GM23338 (cell line): ENCODE measurements at regions not wholly inside any gene's neighbourhood (a gene's known extent, or its start where the extent isn't known, plus 50 kb on each side); places are given as distances from the start of the nearest gene placed in this dataset.

ENCODE experiments used
- ATAC-seq: fragments of 200-7000 bp; cut with Tn5 transposase; 3 replicates; pipeline ENCODE4 v1.9.1; 2020
- DNase-seq: peaks from one replicate; pipeline ENCODE4 v3.0.0-alpha.2; 2015; ENCODE audit warnings: low spot score
- H2AFZ ChIP-seq: fragments of 200-600 bp; sonication (generic); 2 replicates; pipeline ENCODE4 v1.8.0; 2016; ENCODE audit warnings: antibody characterized with exemption, mild to moderate bottlenecking, moderate library complexity
- H3F3A ChIP-seq: fragments of 200-600 bp; sonication (generic); replicated peaks from 2 replicates; pipeline ENCODE4 v1.8.0; 2017; ENCODE audit warnings: antibody characterized with exemption, mixed run types, low read depth
- H3K27ac ChIP-seq: fragments of 200-600 bp; sonication (generic); 2 replicates; pipeline ENCODE4 v1.6.1; 2016; ENCODE audit warnings: low read depth
- H3K27me3 ChIP-seq: fragments of 200-600 bp; sonication (generic); 2 replicates; pipeline ENCODE4 v1.8.0; 2016; ENCODE audit warnings: mild to moderate bottlenecking, mixed run types, moderate library complexity; ENCODE audit not compliant: insufficient read depth
- H3K36me3 ChIP-seq: fragments of 200-600 bp; sonication (generic); 2 replicates; pipeline ENCODE4 v1.8.0; 2016; ENCODE audit warnings: mild to moderate bottlenecking; ENCODE audit not compliant: insufficient read depth
- H3K4me1 ChIP-seq: fragments of 200-600 bp; sonication (generic); 2 replicates; pipeline ENCODE4 v1.8.0; 2016; ENCODE audit warnings: mild to moderate bottlenecking, moderate library complexity; ENCODE audit not compliant: insufficient read depth
- H3K4me2 ChIP-seq: fragments of 200-600 bp; sonication (generic); 2 replicates; pipeline ENCODE4 v1.7.1; 2017; ENCODE audit warnings: mixed run types
- H3K4me3 ChIP-seq: fragments of 200-600 bp; sonication (generic); 2 replicates; pipeline ENCODE4 v1.6.1; 2016; ENCODE audit warnings: mixed run types
- H3K79me2 ChIP-seq: fragments of 200-600 bp; sonication (generic); replicated peaks from 2 replicates; pipeline ENCODE4 v1.8.0; 2017; ENCODE audit warnings: mild to moderate bottlenecking; ENCODE audit not compliant: insufficient read depth
- H3K9me2 ChIP-seq: fragments of 200-600 bp; sonication (generic); 2 replicates; pipeline ENCODE4 v1.8.0; 2017; ENCODE audit not compliant: insufficient read depth
- H4K20me1 ChIP-seq: fragments of 200-600 bp; sonication (generic); replicated peaks from 2 replicates; pipeline ENCODE4 v1.8.0; 2017; ENCODE audit warnings: mild to moderate bottlenecking; ENCODE audit not compliant: insufficient read depth
- H3K27ac Mint-ChIP-seq: 2 replicates; pipeline ENCODE4 v1.8.0; 2020; ENCODE audit warnings: inconsistent platforms, mild to moderate bottlenecking, moderate library complexity, mixed read lengths
- H3K27me3 Mint-ChIP-seq: 3 replicates; pipeline ENCODE4 v1.8.0; 2022; ENCODE audit warnings: low read depth, mild to moderate bottlenecking, moderate library complexity, mixed read lengths, inconsistent platforms; ENCODE audit not compliant: insufficient read depth, poor library complexity
- H3K36me3 Mint-ChIP-seq: 3 replicates; pipeline ENCODE4 v1.8.0; 2021; ENCODE audit warnings: low read depth, mild to moderate bottlenecking, inconsistent platforms, moderate library complexity, mixed read lengths
- H3K4me1 Mint-ChIP-seq: 3 replicates; pipeline ENCODE4 v1.8.0; 2020; ENCODE audit warnings: mild to moderate bottlenecking, inconsistent platforms, mixed read lengths
- H3K4me3 Mint-ChIP-seq: 3 replicates; pipeline ENCODE4 v1.8.0; 2021; ENCODE audit warnings: moderate library complexity, mild to moderate bottlenecking, inconsistent platforms, mixed read lengths
- H3K9me3 Mint-ChIP-seq: 3 replicates; pipeline ENCODE4 v1.8.0; 2020; ENCODE audit warnings: moderate library complexity, mild to moderate bottlenecking, inconsistent platforms, mixed read lengths
- CREB1 ChIP-seq: fragments of 250-450 bp; sonication (Bioruptor Pico); IDR thresholded peaks from 2 replicates; pipeline ENCODE4 v1.5.0; 2020; ENCODE audit warnings: low read depth, mild to moderate bottlenecking, moderate library complexity
- EZH2 ChIP-seq: fragments of 200-600 bp; sonication (generic); IDR thresholded peaks from one replicate; pipeline ENCODE4 v1.8.0; 2017; ENCODE audit warnings: antibody characterized with exemption, mild to moderate bottlenecking, low read depth; ENCODE audit not compliant: unreplicated experiment
- JUNB ChIP-seq: IDR thresholded peaks from one replicate; pipeline ENCODE4 v1.6.1; 2016; ENCODE audit warnings: antibody characterized with exemption; ENCODE audit not compliant: unreplicated experiment
- NANOG ChIP-seq: IDR thresholded peaks from 2 replicates; pipeline ENCODE4 v1.6.1; 2016; ENCODE audit warnings: antibody characterized with exemption, borderline replicate concordance
- POLR2AphosphoS5 ChIP-seq: IDR thresholded peaks from 2 replicates; pipeline ENCODE4 v1.6.1; 2016; ENCODE audit warnings: antibody characterized with exemption, low read depth
- STAT1 ChIP-seq: IDR thresholded peaks from one replicate; pipeline ENCODE4 v1.6.1; 2016; ENCODE audit warnings: antibody characterized with exemption; ENCODE audit not compliant: unreplicated experiment
- ZNF114 ChIP-seq: fragments of 250-450 bp; sonication (Bioruptor Pico); IDR thresholded peaks from 2 replicates; pipeline ENCODE4 v1.5.0; 2020; ENCODE audit warnings: mild to moderate bottlenecking, moderate library complexity
- TF ChIP-seq, protein P1 (sequence below): IDR thresholded peaks from one replicate; pipeline ENCODE4 v1.6.1; 2018; ENCODE audit warnings: antibody characterized with exemption; ENCODE audit not compliant: unreplicated experiment
- TF ChIP-seq, protein P2 (sequence below), 2 experiments: fragments of 200-600 bp in 1 of 2; sonication (generic) in 1 of 2; conservative IDR thresholded peaks; 2 replicates each; pipeline versions ENCODE4 v1.5.1 to v1.6.1; 2016 to 2017; ENCODE audit warnings: antibody characterized with exemption in 2 of 2, low read depth in 2 of 2, mild to moderate bottlenecking in 2 of 2, moderate library complexity in 1 of 2
- TF ChIP-seq, protein P3 (sequence below): IDR thresholded peaks from 2 replicates; pipeline ENCODE4 v1.6.1; 2016; ENCODE audit warnings: antibody characterized with exemption

DNA sequence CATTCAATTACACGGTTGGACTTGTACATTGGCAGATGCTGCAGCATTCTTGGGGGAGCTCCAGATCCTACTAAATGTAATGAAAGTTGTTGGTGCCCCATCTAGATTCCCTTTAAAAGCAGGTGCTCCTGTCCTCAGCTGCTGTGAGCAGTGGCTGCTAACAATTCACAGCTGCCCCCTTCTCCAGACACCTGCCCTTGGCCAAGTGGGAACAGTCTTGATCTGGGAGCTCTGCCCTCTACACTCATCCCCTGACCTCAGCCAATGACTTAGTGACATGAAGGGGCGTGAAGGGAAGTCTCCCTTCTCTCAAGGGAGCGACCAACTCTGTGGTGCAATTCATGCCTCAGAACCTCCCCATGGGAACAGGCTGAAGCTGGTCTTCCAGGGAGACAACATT is 125.7 kb downstream of the EIF4E start (continued):
- TF ChIP-seq EZH2 (no peak), JUNB (no peak), ZNF114 (CRISPR knock-in tag) (no peak), CREB1 (CRISPR knock-in tag) (no peak), NANOG (no peak), POLR2AphosphoS5 (no peak)
- TF ChIP-seq, protein P1, sequence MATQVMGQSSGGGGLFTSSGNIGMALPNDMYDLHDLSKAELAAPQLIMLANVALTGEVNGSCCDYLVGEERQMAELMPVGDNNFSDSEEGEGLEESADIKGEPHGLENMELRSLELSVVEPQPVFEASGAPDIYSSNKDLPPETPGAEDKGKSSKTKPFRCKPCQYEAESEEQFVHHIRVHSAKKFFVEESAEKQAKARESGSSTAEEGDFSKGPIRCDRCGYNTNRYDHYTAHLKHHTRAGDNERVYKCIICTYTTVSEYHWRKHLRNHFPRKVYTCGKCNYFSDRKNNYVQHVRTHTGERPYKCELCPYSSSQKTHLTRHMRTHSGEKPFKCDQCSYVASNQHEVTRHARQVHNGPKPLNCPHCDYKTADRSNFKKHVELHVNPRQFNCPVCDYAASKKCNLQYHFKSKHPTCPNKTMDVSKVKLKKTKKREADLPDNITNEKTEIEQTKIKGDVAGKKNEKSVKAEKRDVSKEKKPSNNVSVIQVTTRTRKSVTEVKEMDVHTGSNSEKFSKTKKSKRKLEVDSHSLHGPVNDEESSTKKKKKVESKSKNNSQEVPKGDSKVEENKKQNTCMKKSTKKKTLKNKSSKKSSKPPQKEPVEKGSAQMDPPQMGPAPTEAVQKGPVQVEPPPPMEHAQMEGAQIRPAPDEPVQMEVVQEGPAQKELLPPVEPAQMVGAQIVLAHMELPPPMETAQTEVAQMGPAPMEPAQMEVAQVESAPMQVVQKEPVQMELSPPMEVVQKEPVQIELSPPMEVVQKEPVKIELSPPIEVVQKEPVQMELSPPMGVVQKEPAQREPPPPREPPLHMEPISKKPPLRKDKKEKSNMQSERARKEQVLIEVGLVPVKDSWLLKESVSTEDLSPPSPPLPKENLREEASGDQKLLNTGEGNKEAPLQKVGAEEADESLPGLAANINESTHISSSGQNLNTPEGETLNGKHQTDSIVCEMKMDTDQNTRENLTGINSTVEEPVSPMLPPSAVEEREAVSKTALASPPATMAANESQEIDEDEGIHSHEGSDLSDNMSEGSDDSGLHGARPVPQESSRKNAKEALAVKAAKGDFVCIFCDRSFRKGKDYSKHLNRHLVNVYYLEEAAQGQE, result no peak
- TF ChIP-seq, protein P2, sequence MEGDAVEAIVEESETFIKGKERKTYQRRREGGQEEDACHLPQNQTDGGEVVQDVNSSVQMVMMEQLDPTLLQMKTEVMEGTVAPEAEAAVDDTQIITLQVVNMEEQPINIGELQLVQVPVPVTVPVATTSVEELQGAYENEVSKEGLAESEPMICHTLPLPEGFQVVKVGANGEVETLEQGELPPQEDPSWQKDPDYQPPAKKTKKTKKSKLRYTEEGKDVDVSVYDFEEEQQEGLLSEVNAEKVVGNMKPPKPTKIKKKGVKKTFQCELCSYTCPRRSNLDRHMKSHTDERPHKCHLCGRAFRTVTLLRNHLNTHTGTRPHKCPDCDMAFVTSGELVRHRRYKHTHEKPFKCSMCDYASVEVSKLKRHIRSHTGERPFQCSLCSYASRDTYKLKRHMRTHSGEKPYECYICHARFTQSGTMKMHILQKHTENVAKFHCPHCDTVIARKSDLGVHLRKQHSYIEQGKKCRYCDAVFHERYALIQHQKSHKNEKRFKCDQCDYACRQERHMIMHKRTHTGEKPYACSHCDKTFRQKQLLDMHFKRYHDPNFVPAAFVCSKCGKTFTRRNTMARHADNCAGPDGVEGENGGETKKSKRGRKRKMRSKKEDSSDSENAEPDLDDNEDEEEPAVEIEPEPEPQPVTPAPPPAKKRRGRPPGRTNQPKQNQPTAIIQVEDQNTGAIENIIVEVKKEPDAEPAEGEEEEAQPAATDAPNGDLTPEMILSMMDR (conservative IDR thresholded peaks at IDR 0.05; ENCODE audit: low read depth in 2 of 2), result no peak
- TF ChIP-seq, protein P3, sequence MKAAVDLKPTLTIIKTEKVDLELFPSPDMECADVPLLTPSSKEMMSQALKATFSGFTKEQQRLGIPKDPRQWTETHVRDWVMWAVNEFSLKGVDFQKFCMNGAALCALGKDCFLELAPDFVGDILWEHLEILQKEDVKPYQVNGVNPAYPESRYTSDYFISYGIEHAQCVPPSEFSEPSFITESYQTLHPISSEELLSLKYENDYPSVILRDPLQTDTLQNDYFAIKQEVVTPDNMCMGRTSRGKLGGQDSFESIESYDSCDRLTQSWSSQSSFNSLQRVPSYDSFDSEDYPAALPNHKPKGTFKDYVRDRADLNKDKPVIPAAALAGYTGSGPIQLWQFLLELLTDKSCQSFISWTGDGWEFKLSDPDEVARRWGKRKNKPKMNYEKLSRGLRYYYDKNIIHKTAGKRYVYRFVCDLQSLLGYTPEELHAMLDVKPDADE, result no peak

DNA sequence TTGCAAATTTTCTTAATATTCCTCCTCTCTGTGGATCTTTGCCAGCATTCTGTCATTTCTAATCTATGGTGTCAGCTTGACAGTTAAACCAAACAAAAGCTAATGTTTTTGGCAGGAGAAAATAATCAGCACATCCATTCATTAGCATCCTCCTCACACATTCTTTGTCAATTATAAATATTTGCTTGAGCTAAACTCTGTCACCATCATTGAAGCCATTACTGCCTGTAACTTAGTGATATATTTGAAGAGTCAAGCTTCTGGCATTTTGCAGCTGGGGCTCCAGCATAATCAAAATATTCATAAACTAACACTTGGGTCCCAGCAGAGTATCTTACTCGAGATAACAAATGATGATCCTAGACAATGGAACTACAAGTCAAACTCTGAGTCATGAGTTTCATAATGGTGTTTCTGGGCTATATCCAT is 126.1 kb downstream of the EIF4E start:
- Histone ChIP-seq H3K4me3 (no peak overlapping the region), H3K9me2 (peaks cover 7% of the 10 kb centered on the region; the same call in 1 of the 2 replicates), H3K79me2 (no peaks in the 10 kb centered on the region), H3K36me3 (no peaks in the 10 kb centered on the region), H3F3A (no peaks in the 10 kb centered on the region), H3K4me2 (no peak overlapping the region), H2AFZ (no peak overlapping the region), H3K27me3 (no peaks in the 10 kb centered on the region), H3K4me1 (peaks cover 7% of the 10 kb centered on the region), H3K27ac (no peak overlapping the region), H4K20me1 (no peaks in the 10 kb centered on the region)
- H3K9me3 Mint-ChIP-seq, result no peaks in the 10 kb centered on the region; the same call in 2 of the 3 replicates
- no peaks in the 10 kb centered on the region for H3K36me3 Mint-ChIP-seq
- ATAC-seq (no peak), DNase-seq (no peak)
- H3K4me3 Mint-ChIP-seq, result no peak overlapping the region
- no peak overlapping the region for H3K27ac Mint-ChIP-seq
- H3K4me1 Mint-ChIP-seq, result peaks cover 5% of the 10 kb centered on the region; the same call in 2 of the 3 replicates
- H3K27me3 Mint-ChIP-seq, result peaks cover 7% of the 10 kb centered on the region
- TF ChIP-seq ZNF114 (CRISPR knock-in tag) (no peak), JUNB (no peak), NANOG (no peak), POLR2AphosphoS5 (no peak), STAT1 (no peak)
- TF ChIP-seq, protein P1, result no peak
- TF ChIP-seq, protein P2 (conservative IDR thresholded peaks at IDR 0.05; ENCODE audit: low read depth in 2 of 2), result no peak
